ENCODE measurements at regions not wholly inside any gene's neighbourhood (a gene's known extent, or its start where the extent isn't known, plus 50 kb on each side); places are given as distances from the start of the nearest gene placed in this dataset.

DNA sequence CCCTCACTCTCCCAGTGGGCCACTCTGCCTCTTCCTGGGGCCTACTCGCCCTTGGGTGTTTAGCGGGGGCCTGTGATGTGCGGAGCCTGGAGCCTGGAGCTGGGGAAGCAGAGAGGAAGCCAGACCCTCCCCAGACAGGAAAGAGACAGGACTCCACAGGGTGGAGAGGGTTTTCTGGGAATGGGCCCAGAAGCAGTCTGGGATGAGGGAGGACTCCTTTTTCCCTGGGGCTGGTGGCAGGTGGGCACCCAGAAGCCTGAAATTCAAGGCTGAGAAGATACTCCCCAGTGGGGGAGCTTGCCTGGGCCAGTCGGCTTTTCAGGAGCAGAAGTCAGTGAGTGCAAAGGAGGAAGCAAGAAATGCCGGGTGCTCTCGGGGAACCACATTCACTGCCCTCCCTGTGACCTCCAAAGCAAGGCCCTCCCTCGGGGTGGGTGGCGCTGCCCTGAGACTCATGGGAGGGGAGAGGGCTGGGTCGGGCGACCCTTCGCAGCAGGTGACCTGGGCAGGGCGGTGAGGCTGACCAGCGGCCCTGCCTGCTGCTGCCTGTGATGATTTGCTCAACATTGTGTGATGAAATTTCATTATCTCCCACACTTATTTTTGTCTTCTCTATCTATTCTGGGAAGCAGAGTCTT is 1377.4 kb downstream of the BRD1 start:
- no peak for DNase-seq (ENCODE audit: low read depth)
- TF ChIP-seq, protein P1, sequence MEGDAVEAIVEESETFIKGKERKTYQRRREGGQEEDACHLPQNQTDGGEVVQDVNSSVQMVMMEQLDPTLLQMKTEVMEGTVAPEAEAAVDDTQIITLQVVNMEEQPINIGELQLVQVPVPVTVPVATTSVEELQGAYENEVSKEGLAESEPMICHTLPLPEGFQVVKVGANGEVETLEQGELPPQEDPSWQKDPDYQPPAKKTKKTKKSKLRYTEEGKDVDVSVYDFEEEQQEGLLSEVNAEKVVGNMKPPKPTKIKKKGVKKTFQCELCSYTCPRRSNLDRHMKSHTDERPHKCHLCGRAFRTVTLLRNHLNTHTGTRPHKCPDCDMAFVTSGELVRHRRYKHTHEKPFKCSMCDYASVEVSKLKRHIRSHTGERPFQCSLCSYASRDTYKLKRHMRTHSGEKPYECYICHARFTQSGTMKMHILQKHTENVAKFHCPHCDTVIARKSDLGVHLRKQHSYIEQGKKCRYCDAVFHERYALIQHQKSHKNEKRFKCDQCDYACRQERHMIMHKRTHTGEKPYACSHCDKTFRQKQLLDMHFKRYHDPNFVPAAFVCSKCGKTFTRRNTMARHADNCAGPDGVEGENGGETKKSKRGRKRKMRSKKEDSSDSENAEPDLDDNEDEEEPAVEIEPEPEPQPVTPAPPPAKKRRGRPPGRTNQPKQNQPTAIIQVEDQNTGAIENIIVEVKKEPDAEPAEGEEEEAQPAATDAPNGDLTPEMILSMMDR (IDR thresholded peaks at IDR 0.05; ENCODE audit: insufficient read depth, low read length, severe bottlenecking) = no peak
- no peaks in the 10 kb centered on the region for H3K36me3 ChIP-seq (ENCODE audit: control insufficient read depth, insufficient read depth, low read length)
- no peak for FAIRE-seq
- H3K4me3 ChIP-seq (ENCODE audit: low read depth, low read length) = no peak overlapping the region
- H3K27me3 ChIP-seq (ENCODE audit: control insufficient read depth, insufficient read depth, low read length) = no peaks in the 10 kb centered on the region

DNA sequence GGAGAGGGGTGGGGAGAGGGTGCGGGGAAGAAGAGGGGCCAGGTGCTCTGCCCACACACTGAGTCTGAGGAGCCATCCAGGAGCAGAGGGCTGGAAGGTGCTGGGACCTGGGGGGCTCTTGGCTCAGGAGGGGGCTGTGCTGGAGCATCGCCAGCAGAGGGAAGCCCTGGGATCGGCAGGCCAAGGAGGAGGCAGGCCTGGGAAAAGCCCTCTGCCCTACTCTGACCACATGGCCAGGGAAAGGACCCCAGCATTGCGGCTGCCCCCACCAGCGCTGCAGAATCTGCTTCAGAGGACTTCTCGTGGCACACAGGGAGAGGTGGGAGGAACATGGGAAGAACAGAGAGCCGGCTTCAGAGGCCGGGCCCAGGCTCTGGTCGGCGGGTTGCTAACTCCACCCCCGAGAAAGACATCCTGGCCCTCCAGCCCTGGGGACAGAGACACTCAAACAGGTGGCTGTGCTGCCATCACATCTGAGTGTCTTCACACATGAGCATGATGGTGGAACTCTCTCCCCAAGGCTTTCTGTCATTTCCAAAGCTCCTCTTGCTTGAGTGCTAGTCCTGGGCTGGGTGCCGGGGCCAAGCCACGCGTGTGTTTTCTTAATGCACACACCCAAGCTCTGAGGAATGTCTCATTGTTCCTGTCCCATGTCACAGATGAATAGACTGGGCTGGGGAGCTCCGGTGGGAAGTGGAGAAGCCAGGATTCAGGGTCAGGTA is 1378.0 kb downstream of the BRD1 start:
- H3K27me3 ChIP-seq (ENCODE audit: control insufficient read depth, insufficient read depth, low read length) = no peaks in the 10 kb centered on the region
- no peaks in the 10 kb centered on the region for H3K36me3 ChIP-seq (ENCODE audit: control insufficient read depth, insufficient read depth, low read length)
- TF ChIP-seq, protein P1 (IDR thresholded peaks at IDR 0.05; ENCODE audit: insufficient read depth, low read length, severe bottlenecking) = no peak
- DNase-seq (ENCODE audit: low read depth) = no peak
- no peak for FAIRE-seq
- H3K4me3 ChIP-seq (ENCODE audit: low read depth, low read length) = no peak overlapping the region

DNA sequence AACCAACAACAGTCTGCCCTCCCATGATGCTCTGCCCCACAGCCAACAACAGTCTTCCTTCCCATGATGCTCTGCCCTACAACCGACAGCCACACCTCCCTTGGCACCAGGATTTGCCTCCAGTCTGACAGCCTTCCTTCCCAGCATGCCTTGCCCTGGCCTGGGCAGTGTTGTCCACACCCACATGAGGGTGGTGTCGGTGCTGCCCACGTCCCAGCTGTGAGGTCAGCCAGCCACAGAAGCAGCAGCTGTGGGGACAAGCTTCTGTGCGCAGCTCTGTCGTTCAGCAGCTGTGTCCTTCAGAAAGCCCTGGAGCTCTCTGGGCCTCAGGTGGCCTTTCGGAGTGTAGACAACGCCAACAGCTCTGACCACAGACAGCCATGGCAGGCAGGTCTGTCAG is 1378.9 kb downstream of the BRD1 start:
- Histone ChIP-seq H3K36me3 (ENCODE audit: control insufficient read depth, insufficient read depth, low read length) (no peaks in the 10 kb centered on the region), H3K27me3 (ENCODE audit: control insufficient read depth, insufficient read depth, low read length) (no peaks in the 10 kb centered on the region), H3K4me3 (ENCODE audit: low read depth, low read length) (no peak overlapping the region)
- FAIRE-seq (no peak), DNase-seq (ENCODE audit: low read depth) (no peak)
- TF ChIP-seq, protein P1 (IDR thresholded peaks at IDR 0.05; ENCODE audit: insufficient read depth, low read length, severe bottlenecking) = no peak

DNA sequence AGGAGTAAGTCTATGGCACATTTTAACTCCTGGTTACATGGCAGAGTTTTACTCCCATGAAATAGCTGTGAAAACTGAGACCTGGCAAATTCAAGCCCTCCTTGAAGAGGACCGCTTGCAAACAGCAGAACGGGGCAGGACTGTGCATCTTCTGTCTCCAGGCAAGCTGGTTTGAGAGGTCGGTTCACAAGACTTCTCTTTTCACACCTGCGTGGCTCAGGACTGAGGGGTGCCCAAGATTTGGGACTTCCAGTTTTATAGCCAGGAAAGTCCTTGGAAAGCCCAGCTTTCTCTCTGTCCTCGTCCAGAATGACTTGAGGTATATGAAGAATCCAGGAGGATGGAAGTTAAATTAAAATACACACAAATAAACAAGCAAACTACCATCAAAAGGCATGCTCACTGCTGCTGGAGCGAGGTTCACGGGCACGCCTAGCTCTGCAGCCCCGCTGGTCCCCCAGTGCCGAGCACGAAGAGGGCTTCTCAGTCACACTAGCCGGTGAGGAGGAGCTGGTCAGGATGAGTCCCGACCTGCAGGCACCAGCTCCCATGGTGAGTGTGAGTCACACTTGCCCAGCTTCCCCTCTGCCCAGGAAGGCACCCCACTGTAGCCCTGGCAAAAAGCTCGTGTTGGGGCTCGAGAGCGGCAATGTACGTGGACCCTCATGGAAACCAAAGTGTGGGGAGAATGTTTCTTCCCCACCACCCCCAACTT is 1382.4 kb downstream of the BRD1 start:
- H3K27me3 ChIP-seq (ENCODE audit: control insufficient read depth, insufficient read depth, low read length) = no peaks in the 10 kb centered on the region
- FAIRE-seq = no peak
- TF ChIP-seq, protein P1 (IDR thresholded peaks at IDR 0.05; ENCODE audit: insufficient read depth, low read length, severe bottlenecking) = no peak
- DNase-seq (ENCODE audit: low read depth) = peak; percentile 1
- no peak overlapping the region for H3K4me3 ChIP-seq (ENCODE audit: low read depth, low read length)
- H3K36me3 ChIP-seq (ENCODE audit: control insufficient read depth, insufficient read depth, low read length) = no peaks in the 10 kb centered on the region

DNA sequence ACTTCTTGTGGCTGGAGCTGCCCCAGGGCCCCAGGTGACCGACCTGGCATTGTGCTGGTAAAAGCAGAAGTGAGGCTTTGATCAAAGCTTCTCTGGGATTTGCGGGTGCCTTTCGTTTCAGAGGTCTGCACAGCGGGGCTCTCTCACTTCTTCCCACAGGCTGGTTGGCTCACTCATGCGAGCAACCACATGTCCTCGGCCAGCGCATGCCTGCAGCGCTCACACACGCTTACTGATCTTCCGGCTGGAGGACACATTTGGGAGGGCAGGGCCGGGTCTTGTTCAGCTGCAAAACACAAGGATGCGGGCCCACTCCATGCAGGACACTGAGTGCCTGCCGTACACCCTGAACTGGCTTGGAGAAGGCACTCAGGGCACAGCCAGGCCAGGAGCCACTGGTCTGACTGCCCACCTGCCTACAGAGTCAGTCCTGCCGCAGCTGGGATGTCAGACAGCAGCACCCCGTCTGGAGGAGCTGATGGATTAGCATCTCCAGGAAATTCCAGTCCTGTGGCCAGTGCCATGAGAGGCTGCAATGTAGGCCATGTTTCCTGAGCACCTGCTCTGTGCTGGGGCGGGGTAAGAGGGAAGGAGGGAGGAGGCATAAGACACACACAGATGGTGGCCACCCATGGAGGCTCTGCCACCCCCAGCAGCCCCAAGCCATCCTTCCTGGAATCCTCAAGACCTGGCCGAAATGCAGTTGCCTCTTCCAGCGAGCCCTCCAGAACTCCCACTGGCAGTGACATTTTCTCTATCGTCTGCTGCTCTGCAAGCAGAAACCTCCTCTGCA is 1383.2 kb downstream of the BRD1 start:
- Histone ChIP-seq H3K36me3 (ENCODE audit: control insufficient read depth, insufficient read depth, low read length) (no peaks in the 10 kb centered on the region), H3K27me3 (ENCODE audit: control insufficient read depth, insufficient read depth, low read length) (no peaks in the 10 kb centered on the region), H3K4me3 (ENCODE audit: low read depth, low read length) (no peak overlapping the region)
- FAIRE-seq (no peak), DNase-seq (ENCODE audit: low read depth) (no peak)
- TF ChIP-seq, protein P1 (IDR thresholded peaks at IDR 0.05; ENCODE audit: insufficient read depth, low read length, severe bottlenecking) = no peak

Measured in bronchial epithelial cell (primary cell).